Transverse colon (tissue), 4 donors: ENCODE measurements at regions not wholly inside any gene's neighbourhood (a gene's known extent, or its start where the extent isn't known, plus 50 kb on each side); places are given as distances from the start of the nearest gene placed in this dataset.

ENCODE experiments used
- CTCF ChIP-seq, 5 experiments: fragments of 200-600 bp in 3 of 5; fragments of 450-650 bp in 2 of 5; sonication (generic) in 3 of 5; IDR thresholded peaks; 1 replicate in 2 of 5; 2 replicates in 3 of 5; pipeline ENCODE4 v1.5.1; 2016 to 2017; ENCODE audit warnings: antibody characterized with exemption in 5 of 5, inconsistent platforms in 3 of 5, mild to moderate bottlenecking in 2 of 5, moderate library complexity in 1 of 5
- EP300 ChIP-seq: sonication (generic); formaldehyde crosslinking; IDR thresholded peaks from one replicate; pipeline ENCODE4 v1.6.1; 2017; ENCODE audit warnings: antibody characterized with exemption, low read depth
- POLR2A ChIP-seq: fragments of 450-650 bp; IDR thresholded peaks from one replicate; pipeline ENCODE4 v1.6.1; 2016; ENCODE audit warnings: antibody characterized with exemption, mild to moderate bottlenecking, moderate library complexity
- POLR2AphosphoS5 ChIP-seq, 3 donors: sonication (generic); formaldehyde crosslinking; IDR thresholded peaks; one replicate each; pipeline ENCODE4 v1.6.1; 2016; ENCODE audit warnings: antibody characterized with exemption in 3 of 3

- TF ChIP-seq CTCF (IDR thresholded peaks at IDR 0.05): no peak
- TF ChIP-seq POLR2A: no peak
- TF ChIP-seq POLR2AphosphoS5 (IDR thresholded peaks at IDR 0.05): no peak
- no peak for TF ChIP-seq EP300
Observed at GRCh38 chr11:81241672-81242275, 1491.9 kb downstream of the FAM181B start.
